SHP77 (cell line): ENCODE measurements at regions not wholly inside any gene's neighbourhood (a gene's known extent, or its start where the extent isn't known, plus 50 kb on each side); places are given as distances from the start of the nearest gene placed in this dataset.
"Not testable (repeated sequence)": the region's sequence is repeated elsewhere in the genome, so short reads cannot be mapped to it uniquely, and the experiment has no call there.

Experiments used
- DNase-seq, 2 experiments: peaks; one replicate each; lab custom pipeline; 2025; lab: John Stamatoyannopoulos, UW

GRCh38 chr2:118791483-118791882 is 56.0 kb downstream of the EN1 start:
- no peak for DNase-seq

- DNase-seq, result no peak
Measured at GRCh38 chr2:118786746-118787145, 60.7 kb downstream of the EN1 start.

DNA sequence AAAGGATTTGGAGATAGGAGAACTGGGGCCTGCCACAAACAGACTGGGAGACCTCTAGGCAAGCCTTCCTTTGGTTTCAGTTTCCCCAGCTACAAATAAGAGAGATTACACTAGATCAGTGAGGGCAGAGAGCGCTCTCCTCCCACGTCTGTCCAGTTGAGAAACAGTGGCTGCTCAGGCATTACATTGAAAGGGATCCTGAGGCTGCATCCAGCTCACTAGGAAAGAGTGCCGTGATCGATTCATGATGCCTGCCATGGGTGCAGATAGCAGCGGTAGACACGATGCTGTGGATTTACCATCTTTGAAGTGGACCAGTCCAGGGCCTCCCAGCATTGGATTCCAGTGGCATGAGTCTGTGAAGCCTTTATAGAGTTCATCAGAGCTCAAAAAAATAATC is 62.6 kb downstream of the EN1 start:
- no peak for DNase-seq

DNA sequence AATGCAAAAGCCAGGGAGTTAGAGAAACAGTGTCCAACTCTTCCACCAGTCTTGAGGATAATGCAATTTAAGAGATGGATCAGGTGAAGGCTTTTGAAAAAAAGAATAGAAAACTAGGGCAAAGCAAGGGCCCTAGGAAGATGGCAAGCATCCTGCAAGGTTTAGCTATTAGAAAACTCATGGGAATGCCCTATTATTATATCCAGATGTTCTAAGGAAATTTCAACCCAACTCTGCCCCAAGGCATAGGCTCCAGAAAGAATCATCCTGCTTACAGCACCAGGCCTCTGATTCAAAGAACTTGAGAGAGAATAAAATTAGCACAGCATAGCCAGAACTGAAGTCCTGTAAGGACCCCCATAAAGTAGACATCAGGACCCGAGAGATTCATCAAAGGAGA is 68.1 kb downstream of the EN1 start:
- no peak for DNase-seq

GRCh38 chr2:118774458-118775133 is 72.9 kb downstream of the EN1 start:
- DNase-seq, result no peak

DNA sequence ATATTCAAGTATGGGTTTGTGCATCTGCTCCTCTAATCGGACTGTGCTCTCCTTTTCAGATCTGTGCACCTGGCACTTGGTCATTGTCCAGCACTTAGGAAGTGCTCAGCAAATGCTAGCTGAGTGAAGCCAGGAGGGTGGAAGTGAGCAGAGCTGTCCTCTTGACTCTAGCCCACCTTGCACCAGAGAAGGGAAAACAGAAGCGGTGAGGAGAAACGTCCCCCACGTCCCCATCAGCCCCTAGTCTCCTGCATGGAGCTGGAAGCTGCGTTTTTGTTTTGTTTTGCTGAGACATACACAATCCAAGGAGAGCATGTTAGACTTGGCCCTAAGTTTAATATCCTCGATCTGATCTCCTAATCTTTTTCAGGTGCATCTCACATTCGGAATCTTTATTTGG is 73.6 kb downstream of the EN1 start:
- DNase-seq, result no peak

DNA sequence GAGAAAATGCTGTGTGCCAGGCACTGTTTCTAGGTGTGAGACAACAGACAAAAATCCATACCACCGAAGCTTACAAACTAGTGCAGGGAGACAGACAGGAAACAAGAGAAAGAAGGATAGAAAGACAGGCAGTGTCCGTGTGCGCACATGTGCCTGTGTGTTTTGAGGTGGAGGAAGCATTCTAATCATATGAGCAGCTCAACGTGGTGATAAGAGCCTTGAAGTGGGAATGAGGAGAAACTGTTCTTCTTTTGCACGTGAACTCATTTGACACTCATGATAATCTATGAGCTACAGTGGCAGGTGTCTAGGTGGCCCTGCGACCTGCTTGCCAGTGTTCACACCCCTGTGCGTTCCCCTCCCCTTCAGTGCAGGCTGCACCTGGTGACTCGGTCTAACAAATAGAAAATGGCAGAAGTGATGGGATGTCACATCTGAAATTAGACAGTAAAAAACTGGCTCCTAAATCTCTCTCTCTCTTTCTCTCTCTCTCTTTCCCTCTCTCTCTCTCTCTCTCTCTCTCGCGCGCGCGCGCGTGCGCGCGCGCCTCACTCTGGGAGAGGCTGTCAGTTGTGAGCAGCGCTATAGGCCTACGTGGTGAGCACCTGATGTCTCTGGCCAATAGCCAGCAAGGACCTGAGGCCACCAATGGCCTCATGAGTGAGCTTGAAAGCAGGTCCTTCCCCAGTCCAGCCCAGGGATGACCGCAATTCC is 74.8 kb downstream of the EN1 start:
- DNase-seq, result no peak

DNA sequence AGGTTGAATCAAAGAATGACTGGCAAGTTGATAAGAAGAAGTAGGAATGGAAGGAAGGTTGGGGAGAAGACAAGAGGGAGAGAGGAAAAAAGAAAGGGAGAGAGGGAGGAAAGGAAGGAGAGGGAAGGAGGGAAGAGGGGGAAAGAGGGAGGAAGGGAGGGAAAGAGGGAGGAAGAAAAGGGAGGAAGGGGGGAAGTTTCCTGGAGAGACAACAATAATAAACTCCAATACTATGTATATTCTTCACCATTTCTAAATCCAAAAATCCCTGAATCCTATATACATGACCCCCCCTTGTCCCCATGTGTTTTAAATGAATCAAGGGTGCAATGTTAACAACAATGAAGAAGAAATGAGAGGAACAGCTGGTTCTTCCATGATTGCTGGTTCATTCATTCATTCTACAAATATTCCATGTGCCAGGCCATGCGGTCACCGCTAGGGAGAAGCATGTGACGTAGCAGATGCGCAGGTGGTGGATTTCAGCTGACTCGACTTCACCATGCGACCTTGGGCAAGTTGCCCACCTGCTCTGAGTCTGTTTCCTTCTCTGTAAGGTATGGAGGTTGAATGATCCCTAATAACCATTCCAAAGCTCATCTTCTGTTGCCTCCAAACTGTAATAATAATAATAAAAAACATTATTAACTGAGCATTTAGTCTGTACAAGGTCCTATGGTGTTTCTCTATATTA is 77.6 kb downstream of the EN1 start:
- no peak for DNase-seq

DNA sequence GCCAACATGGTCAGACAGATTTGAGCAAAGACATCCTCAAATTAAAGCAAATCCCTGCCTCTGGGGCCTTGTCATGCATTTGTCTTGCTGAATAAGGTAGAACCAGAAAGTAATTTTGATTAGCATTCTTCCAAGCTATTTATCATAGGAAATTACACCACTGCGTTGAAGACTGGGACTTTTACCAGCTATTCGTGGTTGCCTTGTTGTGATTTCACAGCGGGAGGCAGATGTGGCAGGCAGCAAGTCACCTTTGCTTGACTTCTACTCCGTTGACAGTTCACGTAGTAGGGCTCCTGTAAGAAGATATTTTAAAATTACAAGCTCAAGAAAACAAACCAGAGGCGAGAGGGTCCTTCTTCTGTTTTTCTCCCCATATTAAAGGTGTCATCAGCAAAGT is 80.6 kb downstream of the EN1 start:
- no peak for DNase-seq

DNA sequence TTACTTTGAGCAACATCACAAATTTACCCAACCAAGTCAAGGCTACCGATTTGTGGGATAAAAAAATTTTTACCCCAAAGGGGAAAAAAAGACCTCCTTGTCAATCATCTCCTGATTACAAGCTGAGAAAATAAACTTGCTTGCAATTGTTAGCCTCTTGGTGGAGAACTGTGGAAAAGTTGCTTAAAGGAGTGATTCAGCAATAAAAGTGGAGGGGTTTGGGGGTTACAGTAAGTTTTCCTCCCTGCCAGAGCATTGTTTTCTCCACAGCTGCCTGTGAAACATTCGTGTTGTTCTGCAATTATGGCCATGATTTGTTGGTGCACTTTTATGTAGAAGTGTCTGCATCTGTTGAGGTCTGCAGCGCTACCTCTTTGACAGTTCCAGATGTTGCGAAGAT is 82.6 kb downstream of the EN1 start:
- no peak for DNase-seq

- no peak for DNase-seq
Measured at GRCh38 chr2:118763797-118764196, 83.7 kb downstream of the EN1 start.

- no peak for DNase-seq
Measured at GRCh38 chr2:118762290-118762689, 85.2 kb downstream of the EN1 start.

- DNase-seq, result no peak
Measured at GRCh38 chr2:118761771-118762170, 85.7 kb downstream of the EN1 start.

DNA sequence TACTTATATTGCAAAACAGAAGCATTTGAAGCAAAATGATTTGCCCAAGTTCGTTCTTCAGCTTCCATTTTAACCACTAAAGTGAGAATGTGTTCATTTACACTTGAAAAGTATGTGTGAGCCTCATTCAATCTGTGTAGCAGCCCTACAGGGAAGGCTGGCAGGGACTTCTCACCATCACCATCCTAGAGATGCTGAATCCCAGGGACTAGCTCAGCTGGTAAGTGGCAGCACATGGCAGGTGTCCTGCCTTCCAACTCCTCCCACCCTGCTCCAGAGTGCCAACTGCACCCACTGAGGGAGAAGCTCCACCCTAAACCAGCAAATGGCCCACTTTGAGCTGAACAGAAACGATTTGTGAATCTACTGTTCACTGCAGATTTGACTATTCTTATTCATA is 91.5 kb downstream of the EN1 start:
- no peak for DNase-seq

DNA sequence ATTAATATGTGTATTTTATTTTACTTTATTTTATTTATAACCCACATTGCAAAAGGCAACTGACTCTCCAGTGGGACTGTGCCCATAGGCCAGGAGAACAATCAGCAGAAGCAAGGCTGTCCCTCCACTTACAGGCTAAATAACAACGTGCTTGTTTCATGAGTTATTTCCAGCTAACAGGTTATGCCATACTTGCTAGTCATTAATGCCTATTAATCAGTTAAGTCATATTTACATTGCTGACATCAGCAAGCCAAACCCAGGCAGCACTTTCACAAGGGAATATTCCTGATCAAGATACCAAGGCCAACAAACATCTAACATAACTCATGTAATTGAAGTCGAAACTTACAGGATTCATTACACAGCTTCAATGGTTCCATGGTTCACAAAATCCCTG is 92.1 kb downstream of the EN1 start:
- DNase-seq, result no peak

GRCh38 chr2:118752762-118753429 is 94.6 kb downstream of the EN1 start:
- DNase-seq, result no peak

GRCh38 chr2:118750959-118751565 is 96.4 kb downstream of the EN1 start:
- DNase-seq, result no peak

DNA sequence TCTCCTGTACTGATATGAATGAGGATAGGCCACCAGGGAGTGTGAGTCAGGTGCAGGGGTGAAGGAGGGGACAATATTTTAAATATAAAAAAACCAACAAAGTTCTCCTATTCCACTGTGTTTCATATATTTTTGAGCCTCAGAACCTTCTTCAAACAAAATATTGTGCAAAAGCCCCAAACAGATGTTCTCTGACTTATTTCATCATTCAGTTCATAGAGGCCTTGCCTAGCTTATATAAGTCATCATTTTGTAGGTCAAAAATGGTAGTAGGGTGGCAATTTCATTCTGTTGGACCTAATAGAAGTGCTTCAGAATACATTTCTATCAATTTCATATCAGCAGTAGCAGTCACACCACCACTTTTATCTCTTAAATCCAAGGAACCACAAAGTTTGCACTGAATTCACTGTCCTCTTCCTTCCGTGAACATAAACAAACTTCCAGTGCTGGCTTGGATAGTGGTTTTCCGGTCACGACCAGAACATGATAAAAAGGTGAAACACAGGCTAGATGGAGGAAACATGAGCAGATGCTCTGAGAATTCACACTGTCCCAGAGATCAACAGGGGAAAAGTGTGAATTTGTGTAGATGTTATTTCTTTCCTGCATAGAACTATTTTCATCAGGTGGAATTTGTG is 99.1 kb downstream of the EN1 start:
- no peak for DNase-seq

- DNase-seq, result no peak
Measured at GRCh38 chr2:118747637-118748036, 99.8 kb downstream of the EN1 start.

DNA sequence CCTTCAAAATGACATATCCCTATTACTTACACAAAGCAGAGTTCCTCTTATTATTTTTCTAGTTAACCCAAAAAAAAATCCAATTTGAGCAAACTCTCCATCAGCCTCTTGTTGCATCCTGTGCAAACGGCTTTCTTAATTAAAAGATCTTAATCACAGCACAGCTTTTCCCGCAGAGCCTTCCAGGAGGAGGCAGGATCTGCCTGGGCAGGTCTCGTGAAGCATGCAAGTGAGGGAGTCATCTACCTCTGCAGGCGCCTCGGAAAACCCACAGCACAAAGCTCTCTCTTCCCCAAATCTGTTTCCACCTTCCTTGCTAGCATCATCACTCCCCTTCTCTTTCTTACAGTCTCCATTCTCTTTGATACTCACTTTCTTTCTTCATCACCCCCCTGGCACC is 100.4 kb downstream of the EN1 start:
- DNase-seq, result no peak

DNA sequence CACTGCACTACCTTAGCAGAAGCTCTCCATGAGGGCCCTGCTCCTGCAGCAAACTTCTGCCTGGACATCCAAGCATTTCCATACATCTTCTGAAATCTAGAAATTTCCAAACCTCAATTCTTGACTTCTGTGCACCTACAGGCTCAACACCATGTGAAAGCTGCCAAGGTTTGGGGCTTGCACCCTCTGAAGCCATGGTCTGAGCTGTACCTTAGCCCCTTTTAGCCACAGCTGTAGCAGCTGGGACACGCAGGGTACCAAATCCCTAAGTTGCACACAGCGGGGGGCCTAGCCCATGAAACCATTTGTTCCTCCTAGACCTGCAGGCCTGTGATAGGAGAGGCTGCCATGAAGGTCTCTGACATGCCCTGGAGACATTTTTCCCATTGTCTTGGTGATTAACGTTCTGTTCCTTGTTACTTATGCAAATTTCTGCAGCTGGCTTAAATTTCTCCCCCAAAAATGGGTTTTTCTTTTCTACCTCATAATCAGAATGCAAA is 102.7 kb downstream of the EN1 start:
- not testable (repeated sequence) for DNase-seq
